Psoas muscle (tissue), 7 donors: ENCODE measurements at regions not wholly inside any gene's neighbourhood (a gene's known extent, or its start where the extent isn't known, plus 50 kb on each side); places are given as distances from the start of the nearest gene placed in this dataset.

Experiments
- ATAC-seq, 4 donors: fragments of 200-7000 bp; cut with Tn5 transposase; one replicate each; pipeline ENCODE4 v1.9.1; 2020; ENCODE audit warnings: moderate library complexity in 3 of 4, mild to moderate bottlenecking in 2 of 4
- DNase-seq, 2 donors: peaks; one replicate each; pipeline ENCODE4 v3.0.0-alpha.2; 2020
- H3K27ac ChIP-seq: fragments of 200-600 bp; one replicate; pipeline ENCODE4 v1.8.0; 2022
- H3K27me3 ChIP-seq, 3 donors: fragments of 200-600 bp in 1 of 3; one replicate each; pipeline versions ENCODE4 v1.6.1 to v1.8.0; 2013 to 2022; ENCODE audit warnings: low read length in 2 of 3, mild to moderate bottlenecking in 2 of 3, moderate library complexity in 1 of 3; ENCODE audit not compliant: insufficient read depth in 3 of 3
- H3K36me3 ChIP-seq, 2 donors: fragments of 200-600 bp in 1 of 2; one replicate each; pipeline versions ENCODE4 v1.6.1 to v1.8.0; 2013 to 2022; ENCODE audit warnings: low read depth in 1 of 2, mild to moderate bottlenecking in 1 of 2, moderate library complexity in 1 of 2; ENCODE audit not compliant: insufficient read depth in 1 of 2
- H3K4me1 ChIP-seq: fragments of 200-600 bp; one replicate; pipeline ENCODE4 v1.8.0; 2022
- H3K4me3 ChIP-seq: fragments of 200-600 bp; one replicate; pipeline ENCODE4 v1.8.0; 2022; ENCODE audit warnings: mild to moderate bottlenecking
- H3K9me3 ChIP-seq: fragments of 200-600 bp; one replicate; pipeline ENCODE4 v1.8.0; 2022
- CTCF ChIP-seq: fragments of 200-600 bp; IDR thresholded peaks from one replicate; pipeline ENCODE4 v1.8.0; 2022; ENCODE audit warnings: antibody characterized with exemption
- WGBS, 3 donors: extraction: QIAGEN DNeasy Blood & Tissue Kit; methylation state at CpG; one replicate each; pipeline versions ENCODE4 v1.1.6 to v1.1.7; 2013; 5-methylcytosine and 5-hydroxymethylcytosine counted together
- intact Hi-C, 2 donors: fragments of 100-400 bp; cut with DNase I; formaldehyde crosslinking; loops; one replicate each; pipeline versions ENCODE4 v1.11.0 to v1.14.2; 2022
- donor health status: healthy with polysubstance abuse.
- donor health status: DM: no; HTN: no; CAD: no; lungs with moderate emphysema.
- donor health status: Bipolar disorder and iron deficiency.
- donor health status: healthy.
- donor health status: DM: yes; HTN: yes; CAD: no.
- donor health status: DM: no; HTN: no; CAD: no.
- donor health status: DM: yes; HTN: yes; CAD: no.

DNA sequence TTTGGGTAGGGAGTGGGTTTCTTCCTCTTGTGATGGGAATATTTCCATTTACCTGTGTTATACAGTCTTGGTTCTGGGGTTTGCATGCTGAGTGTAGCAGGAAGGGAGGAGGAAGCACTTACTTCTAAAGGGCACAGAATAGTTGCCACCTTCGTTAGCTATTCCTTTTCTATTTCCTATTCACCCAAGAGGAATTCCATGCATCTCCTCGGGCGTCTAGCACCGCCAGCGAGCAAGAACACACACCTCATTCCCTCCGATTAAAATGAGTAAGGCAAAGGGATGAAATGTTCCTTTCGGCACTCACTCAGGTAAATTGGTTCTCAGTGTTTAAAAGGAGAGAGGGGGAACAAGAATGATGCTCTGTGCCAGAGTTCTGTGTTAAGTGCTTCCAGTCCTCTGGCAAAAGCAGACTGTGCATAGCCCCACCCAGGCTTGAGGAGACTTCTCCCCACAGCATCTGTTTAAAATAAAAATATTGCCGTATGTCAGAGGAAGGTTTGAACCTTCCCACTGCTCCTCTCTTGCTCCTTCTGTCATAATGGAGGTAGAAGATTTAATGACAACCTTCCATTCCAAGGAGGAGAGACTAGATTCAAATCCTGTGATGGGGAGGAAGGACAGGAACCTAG is 351.4 kb downstream of the PTTG2 start:
- TF ChIP-seq CTCF, result no peak
- Histone ChIP-seq H3K4me1 (peaks cover 4% of the 10 kb centered on the region), H3K9me3 (no peaks in the 10 kb centered on the region), H3K36me3 (no peaks in the 10 kb centered on the region), H3K27me3 (no peaks in the 10 kb centered on the region), H3K27ac (no peak overlapping the region), H3K4me3 (no peak overlapping the region)
- ATAC-seq (no peak), DNase-seq (no peak)
- 87 to 94% (median 90%) methylated on average over 8 of the region's 8 CpGs for WGBS, 3 donors
- intact Hi-C loops, result no loop called here

GRCh38 chr4:38313175-38313574 is 350.8 kb upstream of the KLF3 start:
- intact Hi-C loops, result no loop called here
- DNase-seq (no peak), ATAC-seq (no peak)
- no peak for TF ChIP-seq CTCF
- H3K9me3 ChIP-seq, result no peaks in the 10 kb centered on the region
- H3K36me3 ChIP-seq, result no peaks in the 10 kb centered on the region
- H3K27ac ChIP-seq, result no peak overlapping the region
- H3K4me1 ChIP-seq, result peaks cover 6% of the 10 kb centered on the region
- 55 to 81% (median 64%) methylated on average over 5 of the region's 5 CpGs for WGBS, 3 donors
- H3K27me3 ChIP-seq, result no peaks in the 10 kb centered on the region
- H3K4me3 ChIP-seq, result no peak overlapping the region

- intact Hi-C loops, result no loop called here
- TF ChIP-seq CTCF, result no peak
- Histone ChIP-seq H3K4me1 (peaks cover 12% of the 10 kb centered on the region), H3K27me3 (no peaks in the 10 kb centered on the region), H3K4me3 (no peak overlapping the region), H3K9me3 (no peaks in the 10 kb centered on the region), H3K27ac (no peak overlapping the region), H3K36me3 (no peaks in the 10 kb centered on the region)
- 57 to 65% (median 63%) methylated on average over 4 of the region's 4 CpGs for WGBS, 3 donors
- ATAC-seq (no peak), DNase-seq (no peak)
These were observed 349.9 kb upstream of the KLF3 start for GRCh38 chr4:38313999-38314561.

DNA sequence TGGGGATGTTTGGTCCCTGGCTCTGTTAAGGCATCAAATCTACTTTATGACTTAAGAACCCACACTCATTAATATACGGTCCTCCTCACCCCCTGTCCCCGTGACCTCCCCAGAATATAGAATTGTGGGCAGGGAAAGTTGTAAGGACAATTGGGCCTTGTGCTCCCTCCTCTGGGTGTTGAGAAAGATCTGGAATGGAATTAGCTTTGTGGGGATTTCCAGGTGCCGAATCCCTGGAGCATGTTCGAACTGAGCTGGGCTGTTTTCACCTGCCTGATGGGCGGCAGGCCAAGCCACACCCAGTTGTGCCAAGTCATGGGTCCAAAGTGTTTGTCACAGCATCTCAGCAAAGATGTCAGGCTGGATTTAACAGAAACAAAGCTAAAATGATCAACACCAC is 349.3 kb upstream of the KLF3 start:
- no peak for TF ChIP-seq CTCF
- 61 to 74% (median 70%) methylated on average over 5 of the region's 5 CpGs for WGBS, 3 donors
- Histone ChIP-seq H3K27me3 (no peaks in the 10 kb centered on the region), H3K4me1 (peaks cover 17% of the 10 kb centered on the region), H3K36me3 (no peaks in the 10 kb centered on the region), H3K4me3 (no peak overlapping the region), H3K9me3 (no peaks in the 10 kb centered on the region), H3K27ac (no peak overlapping the region)
- ATAC-seq (no peak), DNase-seq (no peak)
- intact Hi-C loops, result loop anchor here (5.0 kb wide), 3 partner anchors 122 to 418 kb away; no protein-coding TSS in a partner anchor

GRCh38 chr4:38315286-38315685 is 348.7 kb upstream of the KLF3 start:
- no peaks in the 10 kb centered on the region for H3K9me3 ChIP-seq
- WGBS, 3 donors, result 79 to 90% (median 86%) methylated on average over 5 of the region's 5 CpGs
- H3K27ac ChIP-seq, result no peak overlapping the region
- no peak overlapping the region for H3K4me3 ChIP-seq
- H3K4me1 ChIP-seq, result peaks cover 22% of the 10 kb centered on the region
- H3K36me3 ChIP-seq, result no peaks in the 10 kb centered on the region
- no peak for DNase-seq
- no peak for TF ChIP-seq CTCF
- no peak for ATAC-seq
- no peaks in the 10 kb centered on the region for H3K27me3 ChIP-seq
- intact Hi-C loops, result loop anchor here (5.0 kb wide), 3 partner anchors 123 to 417 kb away; no protein-coding TSS in a partner anchor
